GM12878 (cell line): ENCODE measurements at regions not wholly inside any gene's neighbourhood (a gene's known extent, or its start where the extent isn't known, plus 50 kb on each side); places are given as distances from the start of the nearest gene placed in this dataset.
"Not testable (repeated sequence)": the region's sequence is repeated elsewhere in the genome, so short reads cannot be mapped to it uniquely, and the experiment has no call there.

Experiments
- ATAC-seq: fragments of 200-7000 bp; cut with Tn5 transposase; 3 replicates; pipeline ENCODE4 v1.9.1; 2020; ENCODE audit warnings: mild to moderate bottlenecking, moderate library complexity
- BruUV-seq: library from RNA; stranded (reverse); fragments of 400-500 nt; replicated peaks from 2 replicates; lab custom pipeline; 2021; lab: Mats Ljungman, UMichigan
- CTCF ChIA-PET: fragments of 300-600 bp; sonication (Branson Sonifier 250); formaldehyde crosslinking; extraction: SDS; loops from one replicate; lab custom pipeline; 2021; ENCODE audit warnings: inconsistent platforms; lab: Yijun Ruan, JAX
- POLR2A ChIA-PET: fragments of 350-600 bp; formaldehyde crosslinking; extraction: SDS; loops from one replicate; lab custom pipeline; 2021; ENCODE audit warnings: inconsistent platforms; lab: Charles Lee
- RAD21 ChIA-PET: fragments of 300-600 bp; sonication (Branson Sonifier 250); formaldehyde crosslinking; loops from one replicate; lab custom pipeline; 2023; ENCODE audit warnings: antibody characterized with exemption; ENCODE audit not compliant: unreplicated experiment; lab: Charles Lee
- SMC1A ChIA-PET: fragments of 300-600 bp; sonication (Branson Sonifier 250); formaldehyde crosslinking; loops from one replicate; lab custom pipeline; 2023; ENCODE audit not compliant: unreplicated experiment, uncharacterized antibody; lab: Charles Lee
- DNase-seq: peaks from one replicate; pipeline ENCODE4 v3.0.0-alpha.2; 2011; ENCODE audit warnings: low read depth, low spot score
- FAIRE-seq: peaks from 3 replicates; lab custom pipeline; 2011; peaks lifted over from hg19 to GRCh38; lab: Jason Lieb, UNC
- H2AFZ ChIP-seq: 2 replicates; pipeline ENCODE4 v1.6.0; 2011; ENCODE audit warnings: low read depth, low read length, control low read depth; ENCODE audit not compliant: control insufficient read depth
- H3K27ac ChIP-seq: 2 replicates; pipeline ENCODE4 v1.5.1; 2011; ENCODE audit warnings: control low read depth; ENCODE audit not compliant: control insufficient read depth, insufficient read depth
- H3K27me3 ChIP-seq, 2 experiments: replicated peaks in 1 of 2; 2 replicates each; pipeline versions ENCODE4 v1.6.0 to v1.6.1; 2011; ENCODE audit warnings: low read length in 1 of 2; ENCODE audit not compliant: control insufficient read depth in 2 of 2, insufficient read depth in 2 of 2
- H3K36me3 ChIP-seq, 2 experiments: 2 replicates each; pipeline ENCODE4 v1.5.1; 2011; ENCODE audit warnings: low read length in 1 of 2; ENCODE audit not compliant: control insufficient read depth in 2 of 2, insufficient read depth in 2 of 2
- H3K4me1 ChIP-seq: 2 replicates; pipeline ENCODE4 v1.6.1; 2011; ENCODE audit warnings: mild to moderate bottlenecking, low read length, moderate library complexity, mixed read lengths; ENCODE audit not compliant: control insufficient read depth, insufficient read depth
- H3K4me2 ChIP-seq: 2 replicates; pipeline ENCODE4 v1.6.0; 2011; ENCODE audit warnings: control low read depth; ENCODE audit not compliant: control insufficient read depth, insufficient read depth
- H3K4me3 ChIP-seq: fragments of 200-600 bp; sonication (generic); 2 replicates; pipeline ENCODE4 v1.5.1; 2016
- H3K79me2 ChIP-seq: 2 replicates; pipeline ENCODE4 v1.6.0; 2011; ENCODE audit warnings: low read length; ENCODE audit not compliant: control insufficient read depth, insufficient read depth
- H3K9ac ChIP-seq: 2 replicates; pipeline ENCODE4 v1.8.0; 2011; ENCODE audit warnings: low read length, control low read depth, mixed read lengths; ENCODE audit not compliant: control insufficient read depth, insufficient read depth
- H3K9me3 ChIP-seq: replicated peaks from 3 replicates; pipeline ENCODE4 v1.5.1; 2011; ENCODE audit warnings: mild to moderate bottlenecking, low read length; ENCODE audit not compliant: control insufficient read depth, insufficient read depth
- H4K20me1 ChIP-seq: 2 replicates; pipeline ENCODE4 v1.6.0; 2011; ENCODE audit not compliant: control insufficient read depth, insufficient read depth
- WGBS: methylation state at CpG from one replicate; pipeline ENCODE4 v1.1.6; 2016; ENCODE audit warnings: low lambda C conversion rate; ENCODE audit not compliant: insufficient replicate concordance, insufficient coverage; ENCODE audit errors: missing lambda C conversion rate; 5-methylcytosine and 5-hydroxymethylcytosine counted together
- in situ Hi-C: fragments of 300-500 bp; cut with MboI; formaldehyde crosslinking; loops from 9 replicates; pipeline ENCODE4 v1.14.3; 2018; ENCODE audit warnings: mixed read lengths
- intact Hi-C: fragments of 100-400 bp; cut with micrococcal nuclease; formaldehyde crosslinking; loops from one replicate; pipeline ENCODE4 v1.14.2; 2022; ENCODE audit not compliant: unreplicated experiment
- TF ChIP-seq, protein P1 (sequence below): fragments of 150-350 bp; IDR thresholded peaks from 2 replicates; pipeline ENCODE4 v1.6.1; 2016; ENCODE audit warnings: low read depth, low read length
- TF ChIP-seq, protein P2 (sequence below): fragments of 450-650 bp; IDR thresholded peaks from 2 replicates; pipeline ENCODE4 v1.6.1; 2018; ENCODE audit warnings: borderline replicate concordance, mild to moderate bottlenecking; ENCODE audit not compliant: partially characterized antibody
- TF ChIP-seq, protein P3 (sequence below): fragments of 450-650 bp; IDR thresholded peaks from 2 replicates; pipeline ENCODE4 v1.6.1; 2017; ENCODE audit warnings: antibody characterized with exemption, mild to moderate bottlenecking, moderate library complexity

DNA sequence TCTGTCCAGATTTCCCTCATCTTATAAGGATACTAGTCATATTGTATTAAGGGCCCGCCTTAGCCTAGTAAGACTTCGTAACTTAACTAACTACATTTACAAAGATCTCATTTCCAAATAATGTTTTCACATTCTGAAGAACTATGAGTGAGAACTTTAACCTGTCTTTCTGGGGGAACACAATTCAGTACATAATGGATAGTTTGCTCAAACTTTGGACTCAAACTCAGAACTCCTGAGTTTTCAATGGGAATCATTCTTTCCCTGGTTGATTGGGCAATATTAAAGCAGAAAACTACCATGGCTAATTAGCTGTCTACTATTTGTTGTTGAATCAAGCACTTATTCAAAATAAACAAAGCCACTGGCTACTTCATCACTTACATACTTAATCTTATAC is 522.9 kb downstream of the REEP3 start (continued):
- TF ChIP-seq, protein P1, sequence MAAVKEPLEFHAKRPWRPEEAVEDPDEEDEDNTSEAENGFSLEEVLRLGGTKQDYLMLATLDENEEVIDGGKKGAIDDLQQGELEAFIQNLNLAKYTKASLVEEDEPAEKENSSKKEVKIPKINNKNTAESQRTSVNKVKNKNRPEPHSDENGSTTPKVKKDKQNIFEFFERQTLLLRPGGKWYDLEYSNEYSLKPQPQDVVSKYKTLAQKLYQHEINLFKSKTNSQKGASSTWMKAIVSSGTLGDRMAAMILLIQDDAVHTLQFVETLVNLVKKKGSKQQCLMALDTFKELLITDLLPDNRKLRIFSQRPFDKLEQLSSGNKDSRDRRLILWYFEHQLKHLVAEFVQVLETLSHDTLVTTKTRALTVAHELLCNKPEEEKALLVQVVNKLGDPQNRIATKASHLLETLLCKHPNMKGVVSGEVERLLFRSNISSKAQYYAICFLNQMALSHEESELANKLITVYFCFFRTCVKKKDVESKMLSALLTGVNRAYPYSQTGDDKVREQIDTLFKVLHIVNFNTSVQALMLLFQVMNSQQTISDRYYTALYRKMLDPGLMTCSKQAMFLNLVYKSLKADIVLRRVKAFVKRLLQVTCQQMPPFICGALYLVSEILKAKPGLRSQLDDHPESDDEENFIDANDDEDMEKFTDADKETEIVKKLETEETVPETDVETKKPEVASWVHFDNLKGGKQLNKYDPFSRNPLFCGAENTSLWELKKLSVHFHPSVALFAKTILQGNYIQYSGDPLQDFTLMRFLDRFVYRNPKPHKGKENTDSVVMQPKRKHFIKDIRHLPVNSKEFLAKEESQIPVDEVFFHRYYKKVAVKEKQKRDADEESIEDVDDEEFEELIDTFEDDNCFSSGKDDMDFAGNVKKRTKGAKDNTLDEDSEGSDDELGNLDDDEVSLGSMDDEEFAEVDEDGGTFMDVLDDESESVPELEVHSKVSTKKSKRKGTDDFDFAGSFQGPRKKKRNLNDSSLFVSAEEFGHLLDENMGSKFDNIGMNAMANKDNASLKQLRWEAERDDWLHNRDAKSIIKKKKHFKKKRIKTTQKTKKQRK, result no peak
- TF ChIP-seq, protein P2, sequence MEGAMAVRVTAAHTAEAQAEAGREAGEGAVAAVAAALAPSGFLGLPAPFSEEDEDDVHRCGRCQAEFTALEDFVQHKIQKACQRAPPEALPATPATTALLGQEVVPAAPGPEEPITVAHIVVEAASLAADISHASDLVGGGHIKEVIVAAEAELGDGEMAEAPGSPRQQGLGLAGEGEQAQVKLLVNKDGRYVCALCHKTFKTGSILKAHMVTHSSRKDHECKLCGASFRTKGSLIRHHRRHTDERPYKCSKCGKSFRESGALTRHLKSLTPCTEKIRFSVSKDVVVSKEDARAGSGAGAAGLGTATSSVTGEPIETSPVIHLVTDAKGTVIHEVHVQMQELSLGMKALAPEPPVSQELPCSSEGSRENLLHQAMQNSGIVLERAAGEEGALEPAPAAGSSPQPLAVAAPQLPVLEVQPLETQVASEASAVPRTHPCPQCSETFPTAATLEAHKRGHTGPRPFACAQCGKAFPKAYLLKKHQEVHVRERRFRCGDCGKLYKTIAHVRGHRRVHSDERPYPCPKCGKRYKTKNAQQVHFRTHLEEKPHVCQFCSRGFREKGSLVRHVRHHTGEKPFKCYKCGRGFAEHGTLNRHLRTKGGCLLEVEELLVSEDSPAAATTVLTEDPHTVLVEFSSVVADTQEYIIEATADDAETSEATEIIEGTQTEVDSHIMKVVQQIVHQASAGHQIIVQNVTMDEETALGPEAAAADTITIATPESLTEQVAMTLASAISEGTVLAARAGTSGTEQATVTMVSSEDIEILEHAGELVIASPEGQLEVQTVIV, result no peak
- TF ChIP-seq, protein P3, sequence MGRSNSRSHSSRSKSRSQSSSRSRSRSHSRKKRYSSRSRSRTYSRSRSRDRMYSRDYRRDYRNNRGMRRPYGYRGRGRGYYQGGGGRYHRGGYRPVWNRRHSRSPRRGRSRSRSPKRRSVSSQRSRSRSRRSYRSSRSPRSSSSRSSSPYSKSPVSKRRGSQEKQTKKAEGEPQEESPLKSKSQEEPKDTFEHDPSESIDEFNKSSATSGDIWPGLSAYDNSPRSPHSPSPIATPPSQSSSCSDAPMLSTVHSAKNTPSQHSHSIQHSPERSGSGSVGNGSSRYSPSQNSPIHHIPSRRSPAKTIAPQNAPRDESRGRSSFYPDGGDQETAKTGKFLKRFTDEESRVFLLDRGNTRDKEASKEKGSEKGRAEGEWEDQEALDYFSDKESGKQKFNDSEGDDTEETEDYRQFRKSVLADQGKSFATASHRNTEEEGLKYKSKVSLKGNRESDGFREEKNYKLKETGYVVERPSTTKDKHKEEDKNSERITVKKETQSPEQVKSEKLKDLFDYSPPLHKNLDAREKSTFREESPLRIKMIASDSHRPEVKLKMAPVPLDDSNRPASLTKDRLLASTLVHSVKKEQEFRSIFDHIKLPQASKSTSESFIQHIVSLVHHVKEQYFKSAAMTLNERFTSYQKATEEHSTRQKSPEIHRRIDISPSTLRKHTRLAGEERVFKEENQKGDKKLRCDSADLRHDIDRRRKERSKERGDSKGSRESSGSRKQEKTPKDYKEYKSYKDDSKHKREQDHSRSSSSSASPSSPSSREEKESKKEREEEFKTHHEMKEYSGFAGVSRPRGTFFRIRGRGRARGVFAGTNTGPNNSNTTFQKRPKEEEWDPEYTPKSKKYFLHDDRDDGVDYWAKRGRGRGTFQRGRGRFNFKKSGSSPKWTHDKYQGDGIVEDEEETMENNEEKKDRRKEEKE, result no peak

DNA sequence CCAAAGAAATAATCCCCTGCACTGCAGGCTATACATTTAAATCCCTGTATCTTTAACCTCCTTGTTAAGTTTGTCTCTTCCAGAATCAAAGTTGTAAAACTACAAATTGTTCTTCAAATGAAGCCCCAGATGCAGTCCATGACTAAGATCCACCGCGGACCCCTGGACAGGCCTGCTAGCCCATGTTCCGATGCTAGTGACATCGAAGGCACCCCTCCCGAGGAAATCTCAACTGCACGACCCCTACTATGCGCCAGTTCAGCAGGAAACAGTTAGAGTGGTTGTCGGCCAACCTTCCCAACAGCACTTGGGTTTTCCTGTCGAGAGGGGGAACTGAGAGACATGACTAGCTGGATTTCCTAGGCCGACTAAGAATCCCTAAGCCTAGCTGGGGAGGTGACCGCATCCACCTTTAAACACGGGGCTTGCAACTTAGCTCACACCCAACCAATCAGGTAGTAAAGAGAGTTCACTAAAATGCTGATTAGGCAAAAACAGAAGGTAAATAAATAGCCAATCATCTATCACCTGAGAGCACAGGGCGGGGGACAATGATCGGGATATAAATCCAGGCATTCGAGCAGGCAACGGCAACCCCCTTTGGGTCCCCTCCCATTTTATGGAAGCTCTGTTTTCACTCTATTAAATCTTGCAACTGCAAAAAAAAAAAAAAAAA is 523.9 kb downstream of the REEP3 start:
- H3K27ac ChIP-seq, H3K79me2 ChIP-seq, H3K27me3 ChIP-seq, H3K36me3 ChIP-seq, ATAC-seq, H2AFZ ChIP-seq, DNase-seq, BruUV-seq, in situ Hi-C loops, H3K4me1 ChIP-seq, H3K9me3 ChIP-seq, H3K4me3 ChIP-seq, H4K20me1 ChIP-seq, FAIRE-seq, H3K9ac ChIP-seq, H3K4me2 ChIP-seq: not testable (repeated sequence)
- ChIA-PET RAD21 (interaction anchor here (1.0 kb wide), 1 partner anchor 248 kb away, joined by 5 read pairs; no protein-coding TSS in a partner anchor), CTCF (interaction anchor here (0.9 to 1.3 kb wide), 4 partner anchors 68 to 756 kb away, joined by 3 to 5 read pairs (median 4); no protein-coding TSS in a partner anchor), SMC1A (interaction anchor here (0.8 to 1.6 kb wide), 3 partner anchors 10 to 68 kb away, joined by 3 read pairs; no protein-coding TSS in a partner anchor), POLR2A (interaction anchor here (0.7 kb wide), 1 partner anchor 1191 kb away, joined by 4 read pairs; no protein-coding TSS in a partner anchor)
- intact Hi-C loops, result loop anchor here (5.0 kb wide), 2 partner anchors 67 to 687 kb away; no protein-coding TSS in a partner anchor
- 37% methylated on average over 16 of the region's 16 CpGs for WGBS
